ENCODE measurements at regions not wholly inside any gene's neighbourhood (a gene's known extent, or its start where the extent isn't known, plus 50 kb on each side); places are given as distances from the start of the nearest gene placed in this dataset.
A peak's percentile ranks its signal among the peaks of the same experiment; 100 is the strongest.

DNA sequence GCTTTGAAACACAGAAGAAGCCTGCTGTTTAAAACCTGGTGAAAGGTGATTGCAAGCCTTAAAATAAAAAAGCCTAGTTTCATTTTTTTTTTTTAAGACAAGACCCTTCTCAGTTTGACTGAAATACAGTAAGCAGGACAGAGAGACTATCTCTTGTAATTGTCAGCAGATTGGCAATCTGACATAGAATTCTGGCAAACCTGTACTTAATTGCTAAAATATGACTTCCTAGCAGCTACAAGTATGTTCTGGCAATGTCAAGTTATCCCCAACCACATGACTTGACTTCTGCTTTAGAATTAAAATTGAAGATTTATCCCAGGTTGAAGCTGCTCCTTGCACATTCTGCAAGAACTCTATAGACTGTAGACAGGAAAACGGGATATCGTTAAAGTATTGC, 232.8 kb upstream of the NR2F2 start:
- no peak for DNase-seq (ENCODE audit: low spot score)

DNA sequence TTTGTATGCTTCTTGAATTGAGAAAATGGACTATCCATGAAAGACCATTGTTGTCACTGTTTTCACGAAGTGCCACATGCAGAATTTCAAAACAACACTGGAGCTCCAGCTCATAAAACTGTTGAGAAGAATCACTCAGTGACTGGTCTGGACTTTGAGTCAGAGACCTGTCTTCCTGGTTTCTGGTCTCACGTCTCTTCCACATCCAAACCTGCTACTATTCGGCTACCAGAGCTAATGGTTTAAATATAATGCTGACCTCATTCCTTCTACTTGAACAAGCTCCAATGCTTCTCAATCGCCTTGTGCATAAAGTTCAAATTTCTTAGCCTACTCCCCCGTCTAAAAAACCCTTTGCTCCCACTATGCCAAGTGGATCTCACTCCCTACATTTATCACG, 227.9 kb upstream of the NR2F2 start:
- no peak for DNase-seq (ENCODE audit: low spot score)

DNA sequence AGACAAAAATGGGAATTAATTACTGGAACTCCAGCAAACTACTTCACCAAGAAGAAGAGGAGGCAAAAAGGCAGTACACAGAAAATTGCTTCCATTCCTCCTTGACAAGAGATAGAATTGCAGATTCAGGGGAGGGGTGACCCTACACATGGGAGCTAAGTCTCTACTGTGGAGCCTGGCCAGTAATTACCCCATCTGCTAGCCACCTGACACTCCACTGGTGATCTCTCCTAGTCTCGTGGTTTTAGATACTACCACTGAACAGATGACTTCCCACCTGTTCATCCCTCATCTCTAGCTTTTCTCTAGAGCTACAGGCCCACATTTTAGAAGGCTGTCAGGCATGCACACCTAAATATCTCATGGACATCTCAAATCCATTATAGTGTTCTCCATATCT, 224.3 kb upstream of the NR2F2 start:
- DNase-seq (ENCODE audit: low spot score), result no peak

DNA sequence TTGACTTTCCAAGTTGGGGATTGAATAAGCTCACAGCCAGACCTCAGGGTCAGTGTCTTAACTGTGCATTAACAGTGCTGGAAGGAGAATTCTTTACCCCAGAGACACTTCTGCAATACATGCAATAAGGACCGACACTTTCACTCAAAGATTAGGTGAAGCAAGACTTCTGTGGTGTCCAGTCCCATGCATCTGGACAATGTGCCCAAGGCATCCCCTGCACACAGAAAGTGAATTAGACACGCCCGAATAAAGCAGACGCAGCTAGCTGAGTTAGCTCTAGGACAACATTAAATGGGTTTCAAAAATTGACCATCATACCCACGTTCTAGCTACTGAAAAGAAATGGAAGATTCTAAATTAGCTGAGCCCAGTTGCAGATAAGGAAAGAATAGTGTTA, 223.9 kb upstream of the NR2F2 start:
- no peak for DNase-seq (ENCODE audit: low spot score)

DNA sequence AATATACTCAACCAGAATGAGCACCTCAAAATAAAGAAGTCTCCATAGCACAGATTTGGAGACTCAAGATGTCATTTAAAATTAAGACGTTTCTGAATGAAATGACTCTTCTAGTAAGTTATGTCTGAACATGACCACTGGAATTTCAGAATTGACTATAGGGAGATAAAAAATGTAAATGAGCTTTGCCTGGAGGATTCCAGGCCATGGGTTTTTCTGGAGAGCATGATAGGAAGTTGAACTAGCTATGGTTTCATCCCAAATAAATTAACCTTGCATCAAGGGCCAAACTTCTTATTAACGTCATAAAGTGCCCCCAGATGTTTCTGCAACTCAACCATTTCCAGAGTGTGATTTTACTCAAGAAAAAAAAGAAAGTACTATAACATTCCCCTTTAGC, 222.6 kb upstream of the NR2F2 start:
- no peak for DNase-seq (ENCODE audit: low spot score)

DNA sequence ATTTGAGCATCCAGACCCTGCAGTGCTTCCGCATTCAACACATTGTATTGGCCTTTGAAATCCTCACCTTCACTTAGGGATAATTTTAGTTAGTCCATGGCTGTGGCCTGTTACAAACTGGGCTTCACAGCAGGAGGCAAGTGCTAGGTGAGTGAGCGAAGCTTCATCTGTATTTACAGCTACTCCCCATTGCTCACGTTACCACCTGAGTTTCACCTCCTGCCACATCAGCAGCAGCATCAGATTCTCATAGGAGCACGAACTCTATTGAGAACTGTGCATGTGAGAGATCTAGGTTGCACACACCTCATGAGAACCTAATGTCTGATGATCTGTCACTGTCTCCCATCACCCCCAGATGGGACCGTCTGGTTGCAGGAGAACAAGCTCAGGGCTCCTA, 222.1 kb upstream of the NR2F2 start:
- no peak for DNase-seq (ENCODE audit: low spot score)

DNA sequence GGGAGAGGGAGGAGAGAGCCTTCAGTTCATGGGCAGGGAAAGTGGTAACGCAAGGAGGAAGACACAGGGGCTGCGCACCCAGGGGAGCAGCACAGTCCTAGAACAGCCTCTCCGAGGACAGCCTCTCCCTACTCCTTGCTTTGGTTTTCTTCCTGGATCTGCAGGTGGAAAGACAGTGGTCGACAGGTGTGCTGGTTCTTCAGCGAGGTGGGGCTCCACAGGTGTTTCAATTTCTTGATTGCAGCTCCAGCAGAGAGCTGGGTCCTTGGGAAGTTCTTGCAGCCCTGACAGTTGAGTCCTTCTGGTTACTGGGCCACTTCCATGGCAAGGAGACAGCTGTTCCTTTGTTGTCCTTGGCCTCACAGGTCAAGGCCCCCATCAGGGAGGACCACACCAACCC, 220.7 kb upstream of the NR2F2 start:
- DNase-seq (ENCODE audit: low spot score), result no peak

DNA sequence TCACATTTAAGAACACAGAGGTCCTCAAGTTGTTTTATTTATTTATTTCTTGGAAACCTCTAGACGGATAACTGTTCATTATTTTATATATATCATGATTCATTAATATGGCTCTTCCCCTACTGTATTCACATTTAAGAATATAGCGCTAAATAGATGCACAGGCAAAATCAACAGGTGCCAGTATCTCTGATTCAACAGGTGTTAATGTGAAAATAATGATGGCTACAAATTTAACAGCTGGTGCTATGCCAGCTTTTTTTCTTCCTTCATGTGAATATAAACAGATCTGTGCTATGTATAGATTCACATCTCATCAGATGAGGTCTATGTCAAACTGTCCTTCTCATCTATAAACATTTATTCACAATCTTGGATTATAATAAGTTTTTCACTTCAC, 218.5 kb upstream of the NR2F2 start:
- DNase-seq (ENCODE audit: low spot score), result no peak

DNA sequence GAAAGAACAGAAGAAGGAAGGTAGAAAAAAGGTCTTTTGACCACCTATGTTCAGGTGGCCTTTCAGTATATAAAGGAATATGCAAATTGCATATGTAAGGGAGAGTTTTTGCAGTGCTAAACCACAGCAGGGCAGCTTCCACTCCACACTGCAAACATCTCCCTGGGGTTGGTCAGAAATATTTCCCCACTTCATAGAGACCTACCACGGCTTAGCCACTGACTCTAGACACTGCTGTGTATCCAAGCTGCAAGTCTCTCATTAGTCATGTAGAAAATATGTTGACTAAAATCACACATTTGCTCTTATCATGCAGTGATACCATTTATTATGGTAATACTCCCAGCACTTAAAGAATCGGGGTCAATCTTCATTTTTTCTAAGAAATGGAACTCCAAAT, 214.9 kb upstream of the NR2F2 start:
- no peak for DNase-seq (ENCODE audit: low spot score)

DNA sequence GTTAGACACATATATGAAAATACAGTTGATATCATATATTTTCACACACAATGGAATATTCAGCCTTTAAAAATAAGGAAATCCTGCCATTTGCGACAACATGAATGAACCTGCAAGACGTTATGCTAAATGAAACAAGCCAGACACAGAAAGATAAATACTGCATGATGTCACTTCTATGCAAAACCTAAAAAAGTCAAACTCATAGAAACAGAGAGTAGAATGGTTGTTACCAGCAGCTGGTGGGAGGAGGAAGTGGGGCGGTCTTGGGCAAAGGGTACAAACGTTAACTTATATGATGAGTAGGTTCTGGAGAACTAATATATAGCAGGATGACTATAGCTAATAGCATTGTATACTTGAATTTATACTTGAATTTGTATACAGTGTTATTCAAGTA, 213.2 kb upstream of the NR2F2 start:
- DNase-seq (ENCODE audit: low spot score), result no peak

DNA sequence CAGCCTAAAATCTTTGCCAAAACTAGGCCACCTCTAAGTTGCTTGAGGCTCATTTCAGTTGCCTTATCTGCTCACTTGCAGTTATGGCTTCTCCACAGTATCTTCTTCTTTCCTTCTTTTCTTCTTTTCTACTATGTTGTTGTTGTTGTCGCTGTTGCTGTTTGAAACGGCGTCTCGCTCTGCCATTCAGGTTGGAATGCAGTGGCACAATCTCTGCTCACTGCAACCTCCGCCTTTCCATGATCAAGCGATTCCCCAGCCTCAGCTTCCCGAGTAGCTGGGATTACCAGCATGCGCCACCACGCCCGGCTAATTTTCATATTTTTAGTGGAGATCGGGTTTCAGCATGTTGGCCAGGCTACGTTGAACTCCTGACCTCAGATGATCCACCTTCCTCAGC, 210.8 kb upstream of the NR2F2 start:
- DNase-seq (ENCODE audit: low spot score), result no peak

DNA sequence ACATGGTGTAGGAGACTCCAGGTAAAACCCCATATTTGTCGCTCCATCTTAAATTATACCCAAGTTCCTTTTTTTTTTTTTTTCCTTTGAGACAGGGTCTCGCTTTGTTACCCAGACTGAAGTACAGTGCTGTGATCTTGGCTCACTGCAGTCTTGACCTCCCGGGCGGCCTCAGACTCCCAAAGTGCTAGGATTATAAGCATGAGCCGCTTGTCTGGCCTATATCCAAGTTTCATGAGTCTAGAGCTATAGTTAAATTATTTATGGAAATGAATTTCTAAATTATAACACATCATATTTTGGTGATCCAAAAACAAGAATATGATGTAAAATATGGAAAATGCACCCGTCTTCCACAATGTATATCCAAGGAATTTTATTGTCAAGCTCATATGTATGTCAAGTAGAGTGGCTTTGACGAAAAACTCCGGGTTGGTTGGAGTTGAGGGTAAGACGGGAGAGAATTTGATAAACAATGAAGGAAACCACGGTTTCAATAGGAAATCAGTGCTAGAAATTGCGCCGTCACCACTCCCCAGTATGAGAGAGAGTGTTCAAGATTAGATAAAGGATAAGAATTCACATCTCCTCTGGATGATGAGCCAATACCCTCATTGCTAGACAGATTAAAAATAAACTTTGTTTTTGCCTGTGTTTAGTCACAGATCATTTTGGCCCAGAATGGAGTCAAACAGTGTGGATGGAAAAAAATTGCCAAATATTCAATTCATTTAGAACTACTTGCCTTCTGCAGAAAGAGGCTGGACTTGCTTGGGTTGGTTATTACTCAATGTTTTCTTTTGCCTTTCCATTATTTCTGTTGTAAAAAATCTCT, 209.2 kb upstream of the NR2F2 start:
- no peak for DNase-seq (ENCODE audit: low spot score)

DNA sequence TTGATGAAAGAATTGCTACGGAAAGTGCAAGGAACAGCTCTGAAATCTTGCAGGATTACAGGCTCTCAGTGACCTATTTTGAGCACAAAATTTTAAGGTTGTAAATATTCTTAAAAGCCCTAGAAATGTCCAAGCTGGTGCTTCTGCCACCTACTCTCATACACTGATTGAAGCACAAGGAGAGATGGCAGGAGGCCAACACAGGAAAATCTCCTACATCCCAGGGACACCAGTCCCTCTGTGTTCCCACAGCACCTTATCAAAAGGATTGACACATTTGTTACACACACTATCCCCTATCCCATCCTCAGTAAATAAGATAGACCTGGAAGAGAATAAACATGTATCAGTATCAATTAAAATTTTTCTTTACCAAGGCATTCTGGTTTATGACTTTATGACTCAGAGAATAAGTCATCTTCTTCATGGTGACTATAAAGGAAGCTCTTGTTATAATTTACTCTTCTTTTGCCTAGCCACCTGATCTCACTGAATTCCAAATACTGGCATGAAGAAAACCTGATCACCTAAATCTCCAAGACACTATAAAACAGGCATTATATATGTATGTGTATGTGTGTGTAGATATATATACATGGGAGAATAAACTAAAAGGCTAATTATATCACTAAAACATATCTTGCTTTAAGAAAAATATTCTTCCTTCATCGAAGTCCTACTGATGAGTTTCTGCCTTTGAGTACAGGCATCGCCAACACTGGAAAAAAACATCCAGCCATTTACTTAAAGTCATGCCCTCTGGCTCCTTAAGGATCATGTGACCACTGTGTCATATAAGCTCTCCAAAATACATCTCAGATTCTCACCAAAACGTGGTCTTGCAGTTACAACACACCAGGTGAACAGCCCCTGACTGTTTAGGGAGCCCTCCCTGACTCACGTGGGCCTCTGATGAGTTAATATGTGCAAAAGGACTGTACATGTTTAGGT, 208.1 kb upstream of the NR2F2 start:
- peak; percentile 73 for DNase-seq (ENCODE audit: low spot score)

DNA sequence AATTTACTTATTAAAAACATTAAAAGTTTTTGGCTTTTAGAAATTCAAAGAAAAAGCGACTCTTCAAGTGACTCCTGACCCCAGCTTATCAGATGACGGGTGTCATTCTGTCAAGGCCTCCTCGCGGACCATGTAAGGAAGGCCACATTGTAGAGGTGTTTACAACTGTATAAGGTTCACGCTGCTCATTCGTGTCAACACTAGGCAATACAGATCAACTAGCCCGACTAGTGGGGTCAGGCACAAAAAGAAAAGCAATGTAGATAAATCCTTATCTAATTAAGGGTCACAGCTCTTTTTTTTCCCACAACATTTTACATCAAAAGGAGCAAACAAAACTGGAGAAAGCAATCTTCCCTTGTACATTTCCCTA, 207.5 kb upstream of the NR2F2 start:
- DNase-seq (ENCODE audit: low spot score), result no peak

DNA sequence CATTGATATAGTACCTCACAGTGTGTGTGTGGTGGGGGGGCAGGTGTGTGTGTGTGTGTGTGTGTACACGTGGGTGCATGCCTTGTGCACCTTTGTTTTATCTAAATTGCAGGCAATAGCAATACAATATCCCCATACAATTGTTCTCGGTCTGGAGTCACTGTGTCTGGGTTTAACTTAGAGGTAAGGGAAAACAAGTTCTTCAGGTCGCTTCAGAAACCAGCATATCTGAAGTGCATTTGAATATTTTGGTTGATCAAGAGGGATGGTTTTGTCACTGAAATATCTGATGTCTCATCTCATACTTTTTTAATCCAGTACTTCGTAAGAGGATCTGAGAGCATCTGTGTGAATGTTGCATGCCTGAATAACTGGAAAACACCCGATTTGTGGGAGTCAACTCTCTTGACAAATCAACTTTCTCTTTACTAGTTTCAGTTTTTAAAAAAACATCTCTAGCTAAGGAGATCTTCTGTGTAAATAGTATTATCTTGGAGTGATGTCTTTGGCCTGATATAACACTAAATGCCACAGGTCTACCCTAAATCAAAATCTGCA, 206.8 kb upstream of the NR2F2 start:
- DNase-seq (ENCODE audit: low spot score), result no peak

DNA sequence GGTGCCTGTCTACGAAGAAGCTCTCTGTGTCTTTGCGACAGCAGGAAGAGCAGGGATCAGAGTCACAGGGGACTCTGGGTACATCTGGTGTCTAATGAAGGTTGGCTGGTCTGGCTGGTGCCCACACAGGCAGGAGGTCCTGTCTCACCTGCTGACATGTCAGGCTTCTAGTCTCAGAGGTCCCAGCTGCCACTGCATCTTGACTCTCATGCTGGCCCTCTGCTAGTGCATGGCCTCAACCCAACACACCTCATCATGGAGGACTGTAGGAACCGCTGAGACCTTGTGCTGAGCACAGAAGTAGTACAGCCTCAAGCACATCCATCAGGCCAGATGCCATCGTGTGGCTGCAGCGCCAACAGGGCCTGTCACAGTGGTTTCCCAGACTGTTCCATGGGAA, 206.1 kb upstream of the NR2F2 start:
- no peak for DNase-seq (ENCODE audit: low spot score)

DNA sequence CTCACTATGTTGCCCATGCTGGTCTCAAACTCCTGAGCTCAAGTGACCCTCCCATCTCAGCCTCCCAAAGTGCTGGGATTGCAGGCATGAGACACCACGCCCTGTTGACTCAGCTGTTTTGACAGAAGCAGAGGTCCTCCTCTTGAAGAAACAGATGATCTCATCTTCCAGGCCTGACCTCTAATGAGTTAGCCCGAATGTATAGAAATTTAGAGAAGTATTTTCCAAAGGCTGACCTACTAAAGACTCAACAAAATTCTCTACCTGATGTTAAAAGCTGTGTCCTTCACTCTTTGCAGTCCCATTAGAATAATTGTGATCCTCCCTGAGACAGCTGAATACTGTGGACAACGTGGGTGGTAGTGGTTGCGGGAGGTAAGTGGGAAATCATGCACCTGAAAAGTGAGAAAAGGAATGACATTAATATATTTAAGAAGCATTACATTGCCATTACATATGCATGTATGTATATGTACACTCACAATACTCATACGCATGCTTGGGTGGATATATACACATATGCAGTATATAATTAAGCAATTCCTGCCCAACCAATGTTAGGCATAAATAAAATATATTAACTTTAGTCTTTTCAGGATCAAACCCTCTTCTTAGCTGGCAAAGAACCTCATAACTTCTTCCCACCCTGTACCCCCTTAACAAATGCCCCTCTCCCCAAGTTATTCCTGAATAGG, 204.6 kb upstream of the NR2F2 start:
- no peak for DNase-seq (ENCODE audit: low spot score)

DNA sequence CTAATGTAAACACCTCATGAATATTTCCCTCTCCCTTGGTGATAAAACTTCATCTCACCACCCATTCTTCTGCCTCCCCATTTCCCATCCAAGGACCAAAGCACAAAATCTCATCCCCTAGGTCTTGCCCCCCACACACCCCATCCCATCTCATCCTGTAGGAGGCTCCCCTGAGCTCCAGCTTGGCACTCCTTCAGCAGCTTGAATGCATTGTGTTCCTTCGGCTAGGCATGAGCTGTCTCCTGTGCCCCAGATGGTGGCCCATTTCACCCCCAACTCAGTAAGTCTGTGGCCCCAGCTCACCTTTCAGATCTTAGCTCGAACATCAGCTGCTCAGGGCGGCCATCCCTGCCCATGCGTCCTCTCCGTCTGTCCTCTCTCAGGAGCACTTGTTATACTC, 203.6 kb upstream of the NR2F2 start:
- DNase-seq (ENCODE audit: low spot score), result no peak

DNA sequence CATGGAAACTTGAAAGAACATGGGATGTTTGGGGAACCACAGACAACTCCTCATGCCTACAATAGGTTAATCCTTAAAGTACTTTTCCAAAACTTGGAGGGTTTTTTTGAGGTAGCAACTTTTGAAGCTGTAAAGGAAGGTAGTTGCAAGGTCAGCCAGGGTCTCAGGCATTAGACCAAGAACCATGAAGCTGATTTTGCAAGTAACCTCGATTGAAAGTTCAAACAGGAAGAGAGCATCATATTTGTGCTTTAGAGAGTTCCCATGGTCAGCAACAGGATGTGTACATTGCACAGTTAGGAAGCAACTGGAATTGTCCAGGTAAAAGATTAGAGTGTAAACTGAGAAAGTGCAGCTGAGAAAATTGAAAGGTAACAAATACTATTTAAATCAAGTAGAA, 199.8 kb upstream of the NR2F2 start:
- DNase-seq (ENCODE audit: low spot score), result no peak

DNA sequence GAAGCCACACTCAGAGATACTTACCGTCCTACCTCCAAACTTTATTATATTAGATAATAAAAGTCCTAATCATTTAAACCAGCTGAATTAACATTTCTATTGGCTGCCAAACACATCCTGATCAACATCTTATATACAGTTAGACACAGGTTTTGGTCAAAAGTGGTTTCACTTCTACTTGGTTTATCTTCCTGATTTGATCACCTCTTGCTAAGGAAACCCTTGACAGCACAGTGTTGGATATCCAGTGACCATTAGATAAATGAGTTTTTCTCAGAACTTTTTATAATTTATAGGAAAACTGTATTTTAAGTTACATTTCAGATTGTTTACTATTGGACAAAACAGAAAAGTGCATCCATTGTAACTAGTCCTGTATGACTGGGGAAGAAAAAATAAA, 198.4 kb upstream of the NR2F2 start:
- no peak for DNase-seq (ENCODE audit: low spot score)

DNA sequence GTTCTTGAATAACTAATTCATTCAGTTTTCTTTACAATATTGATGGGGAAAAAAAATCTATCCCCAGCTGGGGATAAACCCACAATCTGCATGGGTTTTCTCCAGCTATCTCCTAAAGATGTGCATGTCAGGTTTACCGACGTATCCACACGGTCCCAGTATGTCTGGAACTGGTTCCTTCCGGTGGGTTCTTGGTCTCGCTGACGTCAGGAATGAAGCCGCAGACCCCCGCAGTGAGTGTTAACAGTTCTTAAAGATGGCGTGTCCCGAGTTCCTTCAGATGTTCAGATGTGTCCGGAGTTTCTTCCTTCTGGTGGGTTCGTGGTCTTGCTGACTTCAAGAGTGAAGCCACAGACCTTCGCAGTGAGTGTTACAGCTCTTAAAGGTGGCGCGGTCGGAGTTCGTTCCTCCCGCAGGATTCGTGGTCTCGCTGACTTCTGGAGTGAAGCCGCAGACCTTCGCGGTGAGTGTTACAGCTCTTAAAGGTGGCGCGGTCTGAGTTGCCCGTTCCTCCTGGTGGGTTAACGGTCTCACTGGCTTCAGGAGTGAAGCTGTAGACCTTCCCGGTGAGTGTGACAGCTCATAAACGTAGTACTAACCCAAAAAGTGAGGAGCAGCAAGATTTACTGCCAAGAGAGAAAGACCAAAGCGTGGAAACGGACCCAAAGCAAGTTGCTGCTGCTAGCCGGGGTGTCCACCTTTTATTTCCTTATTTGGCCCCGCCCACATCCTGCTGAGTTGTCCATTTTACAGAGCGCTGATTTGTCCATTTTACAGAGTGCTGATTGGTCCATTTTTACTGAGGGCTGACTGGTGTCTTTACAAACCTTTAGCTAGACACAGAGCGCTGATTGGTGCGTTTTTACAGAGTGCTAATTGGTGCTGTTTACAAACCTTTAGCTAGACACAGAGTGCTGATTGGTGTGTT, 195.1 kb upstream of the NR2F2 start:
- DNase-seq (ENCODE audit: low spot score), result no peak

Data from COLO829 (cell line).